Right lobe of liver (tissue), 4 donors: ENCODE measurements at regions not wholly inside any gene's neighbourhood (a gene's known extent, or its start where the extent isn't known, plus 50 kb on each side); places are given as distances from the start of the nearest gene placed in this dataset.

Source experiments
- CTCF ChIP-seq, 4 donors: fragments of 200-600 bp in 3 of 4; fragments of 450-650 bp in 1 of 4; IDR thresholded peaks; one replicate each; pipeline versions ENCODE4 v1.5.1 to v1.8.0; 2016 to 2022; ENCODE audit warnings: antibody characterized with exemption in 4 of 4, mild to moderate bottlenecking in 2 of 4
- POLR2A ChIP-seq: fragments of 450-650 bp; IDR thresholded peaks from one replicate; pipeline ENCODE4 v1.6.1; 2017; ENCODE audit warnings: antibody characterized with exemption, mild to moderate bottlenecking
- donor health status: DM: no; HTN: no; CAD: no.
- donor health status: DM: no; HTN: no; CAD: no.
- donor health status: DM: no; HTN: yes; CAD: no.

GRCh38 chr6:65896140-65896539 lies 189.1 kb upstream of the EYS start:
- TF ChIP-seq CTCF (IDR thresholded peaks at IDR 0.05): no peak
- TF ChIP-seq POLR2A: no peak
